Effector memory CD8-positive, alpha-beta T cell (primary cell): ENCODE measurements at regions not wholly inside any gene's neighbourhood (a gene's known extent, or its start where the extent isn't known, plus 50 kb on each side); places are given as distances from the start of the nearest gene placed in this dataset.

Source experiments
- ATAC-seq: fragments of 150-1000 bp; cut with Tn5 transposase; replicated peaks from 2 replicates; pipeline ENCODE4 v1.10.0; 2021; ENCODE audit warnings: mild to moderate bottlenecking, moderate library complexity
- DNase-seq, 3 experiments: peaks; one replicate each; pipeline ENCODE4 v3.0.0; 2021
- H3K27ac Mint-ChIP-seq, 2 donors: one replicate each; pipeline ENCODE4 v1.8.0; 2022; ENCODE audit warnings: mild to moderate bottlenecking in 2 of 2, mixed read lengths in 2 of 2, moderate library complexity in 2 of 2
- H3K27me3 Mint-ChIP-seq, 2 donors: one replicate each; pipeline ENCODE4 v1.8.0; 2022; ENCODE audit warnings: mixed read lengths in 2 of 2
- H3K36me3 Mint-ChIP-seq: one replicate; pipeline ENCODE4 v1.8.0; 2022; ENCODE audit warnings: mild to moderate bottlenecking, moderate library complexity, mixed read lengths; ENCODE audit not compliant: insufficient read depth
- H3K4me1 Mint-ChIP-seq, 2 donors: one replicate each; pipeline ENCODE4 v1.8.0; 2022; ENCODE audit warnings: low read depth in 2 of 2, mixed read lengths in 2 of 2
- H3K4me3 Mint-ChIP-seq, 2 donors: one replicate each; pipeline ENCODE4 v1.8.0; 2022; ENCODE audit warnings: mild to moderate bottlenecking in 2 of 2, mixed read lengths in 2 of 2, moderate library complexity in 2 of 2
- H3K9me3 Mint-ChIP-seq, 2 donors: one replicate each; pipeline ENCODE4 v1.8.0; 2022; ENCODE audit warnings: mixed read lengths in 2 of 2

GRCh38 chr15:57872281-57873030 is 165.9 kb downstream of the POLR2M start:
- Mint-ChIP-seq H3K4me3 (no peak overlapping the region), H3K27ac (no peak overlapping the region), H3K36me3 (no peaks in the 10 kb centered on the region), H3K4me1 (peaks cover 10 to 14% of the 10 kb centered on the region in 2 donors), H3K27me3 (peaks cover 49 to 70% of the 10 kb centered on the region in 2 donors), H3K9me3 (peaks cover 4 to 9% of the 10 kb centered on the region in 2 donors)
- no peak for DNase-seq
- ATAC-seq, result no peak

GRCh38 chr15:57873564-57874209 is 167.2 kb downstream of the POLR2M start:
- no peak overlapping the region for H3K27ac Mint-ChIP-seq
- ATAC-seq, result no peak
- peaks cover under 1 to 1% of the 10 kb centered on the region in 2 donors for H3K4me1 Mint-ChIP-seq
- no peaks in the 10 kb centered on the region for H3K36me3 Mint-ChIP-seq
- no peak for DNase-seq
- peaks cover 4 to 9% of the 10 kb centered on the region in 2 donors for H3K9me3 Mint-ChIP-seq
- peaks cover 47 to 63% of the 10 kb centered on the region in 2 donors for H3K27me3 Mint-ChIP-seq
- H3K4me3 Mint-ChIP-seq, result no peak overlapping the region

- DNase-seq (no peak), ATAC-seq (no peak)
- no peak overlapping the region for H3K27ac Mint-ChIP-seq
- peaks cover 4 to 9% of the 10 kb centered on the region in 2 donors for H3K9me3 Mint-ChIP-seq
- H3K4me1 Mint-ChIP-seq, result no peaks in the 10 kb centered on the region
- no peaks in the 10 kb centered on the region for H3K36me3 Mint-ChIP-seq
- H3K27me3 Mint-ChIP-seq, result peaks cover 43 to 57% of the 10 kb centered on the region in 2 donors
- H3K4me3 Mint-ChIP-seq, result no peak overlapping the region
Measured at GRCh38 chr15:57875347-57875746, 168.8 kb downstream of the POLR2M start.

- H3K4me1 Mint-ChIP-seq, result no peaks in the 10 kb centered on the region
- DNase-seq (no peak), ATAC-seq (no peak)
- H3K27me3 Mint-ChIP-seq, result peaks cover 18 to 39% of the 10 kb centered on the region in 2 donors
- H3K36me3 Mint-ChIP-seq, result no peaks in the 10 kb centered on the region
- H3K9me3 Mint-ChIP-seq, result peaks cover 4 to 9% of the 10 kb centered on the region in 2 donors
- H3K27ac Mint-ChIP-seq, result no peak overlapping the region
- H3K4me3 Mint-ChIP-seq, result no peak overlapping the region
Measured at GRCh38 chr15:57878573-57878972, 172.1 kb downstream of the POLR2M start.

GRCh38 chr15:57881361-57881760 is 174.8 kb downstream of the POLR2M start:
- DNase-seq (no peak), ATAC-seq (no peak)
- H3K4me1 Mint-ChIP-seq, result no peaks in the 10 kb centered on the region
- no peaks in the 10 kb centered on the region for H3K36me3 Mint-ChIP-seq
- H3K4me3 Mint-ChIP-seq, result no peak overlapping the region
- H3K27ac Mint-ChIP-seq, result no peak overlapping the region
- no peaks in the 10 kb centered on the region for H3K9me3 Mint-ChIP-seq
- H3K27me3 Mint-ChIP-seq, result peaks cover 36 to 44% of the 10 kb centered on the region in 2 donors

DNA sequence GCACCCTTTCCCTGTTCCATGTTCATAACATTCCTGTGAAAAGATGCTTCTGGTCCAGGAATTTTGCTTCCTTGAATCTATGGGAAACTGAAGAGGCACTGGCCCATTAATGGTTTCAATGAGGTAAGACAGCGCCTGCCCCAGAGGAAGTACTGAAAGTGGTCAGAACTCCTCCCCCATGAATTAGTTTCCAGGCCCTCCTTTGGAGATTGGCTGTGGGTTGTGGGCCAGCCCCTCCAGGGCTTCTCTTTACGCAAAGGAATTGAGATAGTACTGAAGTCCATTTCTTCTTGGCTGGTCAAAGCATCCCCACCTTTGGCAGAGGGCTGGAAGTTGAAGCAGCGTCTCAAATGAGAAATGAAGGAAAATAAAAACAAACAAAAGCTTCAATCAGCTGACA is 175.5 kb downstream of the POLR2M start:
- no peak overlapping the region for H3K4me3 Mint-ChIP-seq
- no peaks in the 10 kb centered on the region for H3K36me3 Mint-ChIP-seq
- DNase-seq (no peak), ATAC-seq (no peak)
- no peak overlapping the region for H3K27ac Mint-ChIP-seq
- peaks cover 35 to 49% of the 10 kb centered on the region in 2 donors for H3K27me3 Mint-ChIP-seq
- H3K4me1 Mint-ChIP-seq, result no peaks in the 10 kb centered on the region
- H3K9me3 Mint-ChIP-seq, result no peaks in the 10 kb centered on the region

DNA sequence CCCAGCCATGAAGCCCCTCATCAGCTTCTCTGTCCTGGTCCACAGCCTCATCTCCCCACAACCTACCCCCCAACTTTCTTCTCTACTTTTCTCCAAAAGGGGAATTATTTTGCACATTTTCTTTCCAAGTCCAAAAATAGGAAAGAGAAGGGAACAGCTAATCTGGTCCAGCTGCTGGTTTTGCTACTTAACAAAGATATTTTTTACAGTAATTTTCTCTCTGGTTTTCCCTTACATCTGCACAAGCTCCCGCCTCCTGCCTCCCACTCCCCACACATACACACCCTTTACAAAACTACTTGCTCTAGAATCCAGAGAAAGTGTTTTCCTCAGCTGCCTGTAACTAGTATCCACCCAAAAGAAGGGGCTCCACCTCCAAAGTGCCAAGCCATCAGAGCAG is 177.2 kb downstream of the POLR2M start:
- DNase-seq (no peak), ATAC-seq (no peak)
- Mint-ChIP-seq H3K4me1 (no peaks in the 10 kb centered on the region), H3K9me3 (no peaks in the 10 kb centered on the region), H3K27me3 (peaks cover 40 to 56% of the 10 kb centered on the region in 2 donors), H3K27ac (no peak overlapping the region), H3K4me3 (no peak overlapping the region), H3K36me3 (no peaks in the 10 kb centered on the region)

DNA sequence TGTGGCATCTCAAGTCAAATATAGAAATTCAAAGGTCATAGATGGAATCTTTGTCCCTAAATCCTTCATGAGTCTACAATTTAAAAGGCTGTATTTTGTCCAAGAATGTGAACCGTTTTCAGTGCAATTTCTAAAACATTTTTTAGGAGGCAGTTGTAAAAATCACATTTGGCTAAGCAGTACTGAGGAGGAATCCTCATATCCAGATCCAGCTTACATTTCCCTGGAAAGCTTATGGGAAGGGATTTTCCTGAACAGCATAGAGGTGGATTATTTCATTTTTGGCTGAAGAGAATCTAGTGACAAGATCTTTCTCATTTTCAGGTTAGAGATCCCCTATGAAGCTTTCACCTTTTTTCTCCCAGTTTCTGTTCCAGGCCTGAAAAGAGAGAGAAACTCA is 178.4 kb downstream of the POLR2M start:
- H3K4me1 Mint-ChIP-seq, result no peaks in the 10 kb centered on the region
- ATAC-seq (no peak), DNase-seq (no peak)
- H3K36me3 Mint-ChIP-seq, result no peaks in the 10 kb centered on the region
- H3K9me3 Mint-ChIP-seq, result no peaks in the 10 kb centered on the region
- H3K4me3 Mint-ChIP-seq, result no peak overlapping the region
- H3K27ac Mint-ChIP-seq, result no peak overlapping the region
- peaks cover 43 to 60% of the 10 kb centered on the region in 2 donors for H3K27me3 Mint-ChIP-seq

DNA sequence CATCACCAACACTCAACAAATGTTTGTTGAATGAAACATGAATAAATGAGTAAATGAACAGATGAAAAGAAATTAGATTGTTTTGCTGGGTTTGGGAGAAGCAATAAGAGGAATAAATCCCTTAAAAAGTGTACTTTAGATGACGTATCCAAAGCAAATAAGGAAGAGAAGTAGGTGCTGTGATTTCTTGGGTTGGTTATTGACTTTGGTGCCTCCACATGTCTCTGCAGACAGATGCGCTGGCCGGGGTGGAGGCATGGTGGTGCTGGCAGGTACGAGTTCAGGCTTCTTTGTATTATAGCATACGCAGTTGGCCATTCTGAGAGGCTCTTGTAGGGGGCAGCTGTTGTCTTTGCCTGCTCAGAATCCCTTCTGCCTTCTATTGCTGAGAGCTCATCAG is 178.9 kb downstream of the POLR2M start:
- H3K27ac Mint-ChIP-seq, result no peak overlapping the region
- H3K36me3 Mint-ChIP-seq, result no peaks in the 10 kb centered on the region
- peaks cover 48 to 65% of the 10 kb centered on the region in 2 donors for H3K27me3 Mint-ChIP-seq
- ATAC-seq (no peak), DNase-seq (no peak)
- H3K9me3 Mint-ChIP-seq, result no peaks in the 10 kb centered on the region
- no peak overlapping the region for H3K4me3 Mint-ChIP-seq
- no peaks in the 10 kb centered on the region for H3K4me1 Mint-ChIP-seq

- peaks cover 56 to 74% of the 10 kb centered on the region in 2 donors for H3K27me3 Mint-ChIP-seq
- no peak for ATAC-seq
Measured at GRCh38 chr15:57887825-57888224, 177.7 kb downstream of the ALDH1A2 start.

GRCh38 chr15:57890351-57890750 is 175.2 kb downstream of the ALDH1A2 start:
- peaks cover 43 to 67% of the 10 kb centered on the region in 2 donors for H3K27me3 Mint-ChIP-seq
- no peak overlapping the region for H3K4me3 Mint-ChIP-seq
- no peak for DNase-seq

More at GRCh38 chr15:57887825-57888224, 177.7 kb downstream of the ALDH1A2 start:
- H3K4me1 Mint-ChIP-seq, result no peaks in the 10 kb centered on the region
- no peaks in the 10 kb centered on the region for H3K9me3 Mint-ChIP-seq
- H3K36me3 Mint-ChIP-seq, result no peaks in the 10 kb centered on the region
- H3K4me3 Mint-ChIP-seq, result no peak overlapping the region
- no peak overlapping the region for H3K27ac Mint-ChIP-seq
- no peak for DNase-seq

GRCh38 chr15:57890878-57891277 is 174.6 kb downstream of the ALDH1A2 start:
- no peaks in the 10 kb centered on the region for H3K9me3 Mint-ChIP-seq
- H3K27me3 Mint-ChIP-seq, result peaks cover 37 to 62% of the 10 kb centered on the region in 2 donors
- no peaks in the 10 kb centered on the region for H3K36me3 Mint-ChIP-seq
- no peak overlapping the region for H3K27ac Mint-ChIP-seq
- no peaks in the 10 kb centered on the region for H3K4me1 Mint-ChIP-seq
- H3K4me3 Mint-ChIP-seq, result no peak overlapping the region
- ATAC-seq, result no peak
- no peak for DNase-seq

More at GRCh38 chr15:57890351-57890750, 175.2 kb downstream of the ALDH1A2 start:
- Mint-ChIP-seq H3K4me1 (no peaks in the 10 kb centered on the region), H3K27ac (no peak overlapping the region), H3K36me3 (no peaks in the 10 kb centered on the region), H3K9me3 (no peaks in the 10 kb centered on the region)
- no peak for ATAC-seq

- Mint-ChIP-seq H3K4me3 (no peak overlapping the region), H3K27ac (no peak overlapping the region), H3K4me1 (no peaks in the 10 kb centered on the region), H3K27me3 (peaks cover 37 to 52% of the 10 kb centered on the region in 2 donors), H3K36me3 (no peaks in the 10 kb centered on the region), H3K9me3 (no peaks in the 10 kb centered on the region)
- ATAC-seq (no peak), DNase-seq (no peak)
Measured at GRCh38 chr15:57892181-57892580, 173.3 kb downstream of the ALDH1A2 start.

DNA sequence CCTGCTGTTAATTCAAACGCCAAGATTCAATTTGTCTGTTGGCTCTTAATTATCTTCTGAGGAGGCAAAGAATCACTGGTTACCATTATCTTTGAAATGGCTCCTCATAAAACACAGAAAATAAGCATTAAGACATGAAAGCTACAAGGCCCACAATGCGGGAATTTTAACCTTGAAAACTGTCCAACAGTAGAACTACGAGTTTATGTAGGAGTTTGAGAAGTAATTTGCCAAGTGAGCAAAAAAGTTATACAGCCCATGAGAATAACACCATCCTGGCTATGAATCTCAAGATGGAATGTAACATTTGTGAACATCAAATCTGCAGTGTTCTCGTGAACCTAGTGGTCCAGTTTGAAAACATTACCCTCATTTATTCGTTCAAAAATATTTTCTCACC is 172.5 kb downstream of the ALDH1A2 start:
- Mint-ChIP-seq H3K9me3 (no peaks in the 10 kb centered on the region), H3K4me1 (no peaks in the 10 kb centered on the region), H3K27me3 (peaks cover 34 to 50% of the 10 kb centered on the region in 2 donors), H3K4me3 (no peak overlapping the region), H3K27ac (no peak overlapping the region), H3K36me3 (no peaks in the 10 kb centered on the region)
- no peak for ATAC-seq
- no peak for DNase-seq
